PC-3 (cell line): ENCODE measurements at regions not wholly inside any gene's neighbourhood (a gene's known extent, or its start where the extent isn't known, plus 50 kb on each side); places are given as distances from the start of the nearest gene placed in this dataset.

ENCODE experiments used
- ATAC-seq: fragments of 200-7000 bp; cut with Tn5 transposase; 2 replicates; pipeline ENCODE4 v1.9.1; 2020; ENCODE audit warnings: mild to moderate bottlenecking, moderate library complexity
- BruUV-seq: library from RNA; stranded (reverse); fragments of 400-500 nt; replicated peaks from 2 replicates; lab custom pipeline; 2021; lab: Mats Ljungman, UMichigan
- CTCF ChIA-PET: fragments of 300-600 bp; sonication (Branson Sonifier 250); formaldehyde crosslinking; loops from one replicate; lab custom pipeline; 2022; ENCODE audit warnings: antibody characterized with exemption; lab: Charles Lee
- POLR2A ChIA-PET: fragments of 300-600 bp; sonication (Branson Sonifier 250); formaldehyde crosslinking; loops from one replicate; lab custom pipeline; 2022; ENCODE audit warnings: antibody characterized with exemption; ENCODE audit not compliant: unreplicated experiment; lab: Charles Lee
- DNase-seq: peaks from one replicate; pipeline ENCODE4 v3.0.0-alpha.2; 2015
- H2AFZ ChIP-seq: fragments of 300-600 bp; sonication (generic); 2 replicates; pipeline ENCODE4 v1.6.0; 2016; ENCODE audit warnings: antibody characterized with exemption, low read length
- H3F3A ChIP-seq: fragments of 300-600 bp; sonication (generic); one replicate; pipeline ENCODE4 v1.6.0; 2017; ENCODE audit warnings: antibody characterized with exemption, low read length, control low read depth, mild to moderate bottlenecking; ENCODE audit not compliant: unreplicated experiment
- H3K27ac ChIP-seq: fragments of 300-600 bp; sonication (generic); 2 replicates; pipeline ENCODE4 v1.5.1; 2016; ENCODE audit warnings: mild to moderate bottlenecking, low read length
- H3K27me3 ChIP-seq: fragments of 300-600 bp; sonication (generic); 2 replicates; pipeline ENCODE4 v1.6.1; 2016; ENCODE audit warnings: low read length, mixed read lengths
- H3K36me3 ChIP-seq: fragments of 300-600 bp; sonication (generic); 2 replicates; pipeline ENCODE4 v1.6.1; 2016; ENCODE audit warnings: low read depth, mixed run types, low read length, mixed read lengths
- H3K4me1 ChIP-seq: fragments of 300-600 bp; sonication (generic); 2 replicates; pipeline ENCODE4 v1.5.1; 2016; ENCODE audit warnings: low read length; ENCODE audit not compliant: insufficient read depth
- H3K4me2 ChIP-seq: fragments of 300-600 bp; sonication (generic); 2 replicates; pipeline ENCODE4 v1.6.0; 2016; ENCODE audit warnings: low read length
- H3K4me3 ChIP-seq: fragments of 300-600 bp; sonication (generic); 2 replicates; pipeline ENCODE4 v1.5.1; 2016; ENCODE audit warnings: mild to moderate bottlenecking, low read length, mixed read lengths
- H3K79me2 ChIP-seq: fragments of 300-600 bp; sonication (generic); 2 replicates; pipeline ENCODE4 v1.6.1; 2017; ENCODE audit warnings: low read length, mixed read lengths
- H3K9ac ChIP-seq: fragments of 300-600 bp; sonication (generic); 2 replicates; pipeline ENCODE4 v1.6.0; 2016; ENCODE audit warnings: mild to moderate bottlenecking, low read length
- H3K9me2 ChIP-seq: fragments of 300-600 bp; sonication (generic); replicated peaks from 2 replicates; pipeline ENCODE4 v1.6.1; 2016; ENCODE audit warnings: mixed run types, low read length, mixed read lengths
- H3K9me3 ChIP-seq: fragments of 300-600 bp; sonication (generic); 2 replicates; pipeline ENCODE4 v1.6.1; 2016; ENCODE audit warnings: low read length, mixed read lengths
- H4K20me1 ChIP-seq: fragments of 300-600 bp; sonication (generic); 2 replicates; pipeline ENCODE4 v1.6.1; 2016; ENCODE audit warnings: low read length, mixed read lengths
- CTCF ChIP-seq: fragments of 300-600 bp; sonication (generic); conservative IDR thresholded peaks from 2 replicates; pipeline ENCODE4 v1.5.1; 2017; ENCODE audit warnings: antibody characterized with exemption, low read depth, mild to moderate bottlenecking, low read length
- EZH2 ChIP-seq: fragments of 300-600 bp; sonication (generic); IDR thresholded peaks from one replicate; pipeline ENCODE4 v1.6.1; 2017; ENCODE audit warnings: antibody characterized with exemption, mild to moderate bottlenecking, low read length; ENCODE audit not compliant: unreplicated experiment
- EZH2phosphoT487 ChIP-seq: fragments of 300-600 bp; sonication (generic); IDR thresholded peaks from 2 replicates; pipeline ENCODE4 v1.6.1; 2018; ENCODE audit warnings: mild to moderate bottlenecking, antibody characterized with exemption, low read length, borderline replicate concordance
- intact Hi-C: fragments of 100-400 bp; cut with micrococcal nuclease; formaldehyde crosslinking; loops from 2 replicates; pipeline ENCODE4 v1.9.0; 2023

GRCh38 chr7:53191836-53192443, 156.5 kb downstream of the POM121L12 start:
- ChIA-PET POLR2A (no interaction called here), CTCF (no interaction called here)
- no peaks in the 10 kb centered on the region for H3K4me1 ChIP-seq
- no peaks in the 10 kb centered on the region for H3K9me2 ChIP-seq
- no peak overlapping the region for H3K27ac ChIP-seq
- no peak for TF ChIP-seq EZH2phosphoT487
- no peak for TF ChIP-seq CTCF
- TF ChIP-seq EZH2 = no peak
- DNase-seq = no peak
- no peaks in the 10 kb centered on the region for H3K79me2 ChIP-seq
- no peak overlapping the region for H3K4me2 ChIP-seq
- BruUV-seq = no TSS peak
- H2AFZ ChIP-seq = no peak overlapping the region
- H3K36me3 ChIP-seq = no peaks in the 10 kb centered on the region
- intact Hi-C loops = no loop called here
- H3K9ac ChIP-seq = no peak overlapping the region
- no peaks in the 10 kb centered on the region for H3K27me3 ChIP-seq
- H3K4me3 ChIP-seq = no peak overlapping the region
- no peaks in the 10 kb centered on the region for H4K20me1 ChIP-seq
- no peak for ATAC-seq
- H3F3A ChIP-seq = no peaks in the 10 kb centered on the region
- 0 out of 2 replicates have a peak, but pooled peaks cover 3% of the 10 kb centered on the region for H3K9me3 ChIP-seq

- Histone ChIP-seq H3K4me2 (no peak overlapping the region), H3F3A (no peaks in the 10 kb centered on the region), H3K36me3 (no peaks in the 10 kb centered on the region), H3K27me3 (no peaks in the 10 kb centered on the region), H4K20me1 (no peaks in the 10 kb centered on the region), H3K4me1 (no peaks in the 10 kb centered on the region), H3K4me3 (no peak overlapping the region), H3K9me2 (no peaks in the 10 kb centered on the region), H3K27ac (no peak overlapping the region), H3K9me3 (0 out of 2 replicates have a peak, but pooled peaks cover 5% of the 10 kb centered on the region), H3K9ac (no peak overlapping the region), H2AFZ (no peak overlapping the region), H3K79me2 (no peaks in the 10 kb centered on the region)
- BruUV-seq = no TSS peak
- ATAC-seq = no peak
- ChIA-PET POLR2A (no interaction called here), CTCF (no interaction called here)
- TF ChIP-seq EZH2 (no peak), EZH2phosphoT487 (no peak), CTCF (no peak)
- intact Hi-C loops = no loop called here
- no peak for DNase-seq
Measured at GRCh38 chr7:53205006-53205405, 169.6 kb downstream of the POM121L12 start.

GRCh38 chr7:53209129-53209528, 173.7 kb downstream of the POM121L12 start:
- no peak for DNase-seq
- ChIA-PET CTCF (no interaction called here), POLR2A (no interaction called here)
- BruUV-seq = no TSS peak
- Histone ChIP-seq H2AFZ (no peak overlapping the region), H3K79me2 (no peaks in the 10 kb centered on the region), H3K4me2 (no peak overlapping the region), H3K4me1 (no peaks in the 10 kb centered on the region), H4K20me1 (no peaks in the 10 kb centered on the region), H3K4me3 (no peak overlapping the region), H3K9me3 (0 out of 2 replicates have a peak, but pooled peaks cover 5% of the 10 kb centered on the region), H3K27me3 (no peaks in the 10 kb centered on the region), H3F3A (no peaks in the 10 kb centered on the region), H3K36me3 (no peaks in the 10 kb centered on the region), H3K9me2 (no peaks in the 10 kb centered on the region), H3K9ac (no peak overlapping the region), H3K27ac (no peak overlapping the region)
- intact Hi-C loops = no loop called here
- no peak for TF ChIP-seq EZH2phosphoT487
- no peak for TF ChIP-seq EZH2
- TF ChIP-seq CTCF = no peak
- no peak for ATAC-seq
